HCT116 (cell line): ENCODE measurements at regions not wholly inside any gene's neighbourhood (a gene's known extent, or its start where the extent isn't known, plus 50 kb on each side); places are given as distances from the start of the nearest gene placed in this dataset.

Source experiments
- ATAC-seq: fragments of 200-7000 bp; cut with Tn5 transposase; 2 replicates; pipeline ENCODE4 v1.9.1; 2020; ENCODE audit warnings: mild to moderate bottlenecking, moderate library complexity
- BruUV-seq: library from RNA; stranded (reverse); fragments of 400-500 nt; replicated peaks from 2 replicates; lab custom pipeline; 2021; lab: Mats Ljungman, UMichigan
- CTCF ChIA-PET: fragments of 300-600 bp; sonication (Branson Sonifier 250); formaldehyde crosslinking; loops from one replicate; lab custom pipeline; 2021; ENCODE audit warnings: antibody characterized with exemption; lab: Charles Lee
- POLR2A ChIA-PET: fragments of 300-600, 350-600 bp; sonication (Branson Sonifier 250); formaldehyde crosslinking; loops from one replicate; lab custom pipeline; 2021; ENCODE audit warnings: antibody characterized with exemption; lab: Charles Lee
- RAD21 ChIA-PET, 2 experiments: fragments of 300-600 bp; sonication (Branson Sonifier 250); formaldehyde crosslinking; loops; one replicate each; lab custom pipeline; 2023; ENCODE audit warnings: low total read pairs in 2 of 2; ENCODE audit not compliant: uncharacterized antibody in 2 of 2, unreplicated experiment in 2 of 2, low non-redundant PET in 1 of 2; lab: Charles Lee
- DNase-seq: peaks from one replicate; pipeline ENCODE4 v3.0.0-alpha.2; 2010; ENCODE audit warnings: low read depth, low spot score
- H2AFZ ChIP-seq: fragments of 200-600 bp; shearing (Covaris generic), sonication (generic); 2 replicates; pipeline ENCODE4 v1.6.1; 2017; ENCODE audit warnings: low read depth, mixed run types, mixed read lengths, antibody characterized with exemption, low read length; ENCODE audit not compliant: poor library complexity, severe bottlenecking
- H3K27ac ChIP-seq: 2 replicates; pipeline ENCODE4 v1.5.1; 2012; ENCODE audit warnings: low read depth, low read length
- H3K27me3 ChIP-seq: fragments of 200-600 bp; sonication (generic); 2 replicates; pipeline ENCODE4 v1.6.1; 2016; ENCODE audit warnings: mixed run types, low read length, mixed read lengths; ENCODE audit not compliant: insufficient read depth
- H3K36me3 ChIP-seq, 2 experiments: fragments of 200-500 bp in 1 of 2; fragments of 200-600 bp in 1 of 2; sonication (Bioruptor generic) in 1 of 2; sonication (generic) in 1 of 2; 2 replicates each; pipeline versions ENCODE4 v1.5.1 to v1.6.1; 2014 to 2016; ENCODE audit warnings: low read length in 2 of 2, inconsistent platforms in 1 of 2, mixed read lengths in 1 of 2, mixed run types in 1 of 2; ENCODE audit not compliant: insufficient read depth in 2 of 2, control insufficient read depth in 1 of 2
- H3K4me1 ChIP-seq, 2 experiments: fragments of 200-600 bp in 1 of 2; sonication (generic) in 1 of 2; 2 replicates each; pipeline versions ENCODE4 v1.5.1 to v1.6.1; 2012 to 2017; ENCODE audit warnings: low read length in 2 of 2, inconsistent platforms in 1 of 2, mild to moderate bottlenecking in 1 of 2, mixed read lengths in 1 of 2, mixed run types in 1 of 2, moderate library complexity in 1 of 2; ENCODE audit not compliant: insufficient read depth in 2 of 2, control insufficient read depth in 1 of 2
- H3K4me2 ChIP-seq: fragments of 200-600 bp; sonication (generic); 2 replicates; pipeline ENCODE4 v1.6.1; 2017; ENCODE audit warnings: mixed run types, low read length, mixed read lengths
- H3K4me3 ChIP-seq, 2 experiments: fragments of 200-600 bp in 1 of 2; sonication (generic) in 1 of 2; replicated peaks in 1 of 2; 2 replicates each; pipeline ENCODE4 v1.5.1; 2011 to 2016; ENCODE audit warnings: low read length in 2 of 2, control low read depth in 1 of 2, low read depth in 1 of 2, mild to moderate bottlenecking in 1 of 2, mixed read lengths in 1 of 2, mixed run types in 1 of 2
- H3K79me2 ChIP-seq: fragments of 200-600 bp; sonication (generic); 2 replicates; pipeline ENCODE4 v1.6.1; 2017; ENCODE audit warnings: mild to moderate bottlenecking, mixed run types, low read length, moderate library complexity, mixed read lengths; ENCODE audit not compliant: insufficient read depth
- H3K9ac ChIP-seq: fragments of 200-600 bp; sonication (generic); 2 replicates; pipeline ENCODE4 v1.6.1; 2016; ENCODE audit warnings: low read length, mixed read lengths
- H3K9me2 ChIP-seq: fragments of 200-600 bp; sonication (generic), shearing (Covaris generic); 2 replicates; pipeline ENCODE4 v1.6.1; 2017; ENCODE audit warnings: mixed run types, mild to moderate bottlenecking, moderate library complexity; ENCODE audit not compliant: insufficient read depth
- H3K9me3 ChIP-seq, 2 experiments: fragments of 200-500 bp in 1 of 2; fragments of 200-600 bp in 1 of 2; sonication (Bioruptor generic) in 1 of 2; sonication (generic) in 1 of 2; 2 replicates each; pipeline ENCODE4 v1.6.1; 2014 to 2017; ENCODE audit warnings: low read length in 2 of 2, mixed read lengths in 2 of 2, inconsistent platforms in 1 of 2, low read depth in 1 of 2, mild to moderate bottlenecking in 1 of 2, mixed run types in 1 of 2, moderate library complexity in 1 of 2; ENCODE audit not compliant: control insufficient read depth in 1 of 2, insufficient read depth in 1 of 2
- H4K20me1 ChIP-seq: fragments of 200-600 bp; sonication (generic), shearing (Covaris generic); 2 replicates; pipeline ENCODE4 v1.6.1; 2017; ENCODE audit warnings: mixed run types, mild to moderate bottlenecking, moderate library complexity; ENCODE audit not compliant: insufficient read depth
- ATF3 ChIP-seq: IDR thresholded peaks from 2 replicates; pipeline ENCODE4 v1.6.1; 2012
- CTCF ChIP-seq, 3 experiments: fragments of 200-600 bp in 1 of 3; sonication (generic) in 1 of 3; IDR thresholded peaks in 2 of 3; conservative IDR thresholded peaks in 1 of 3; 2 replicates each; pipeline ENCODE4 v1.5.1; 2012 to 2017; ENCODE audit warnings: low read depth in 2 of 3, low read length in 2 of 3, antibody characterized with exemption in 1 of 3, borderline replicate concordance in 1 of 3, control low read depth in 1 of 3, mild to moderate bottlenecking in 1 of 3, mixed read lengths in 1 of 3, mixed run types in 1 of 3, moderate library complexity in 1 of 3; ENCODE audit not compliant: insufficient read depth in 1 of 3
- EGR1 ChIP-seq: IDR thresholded peaks from 2 replicates; pipeline ENCODE4 v1.6.1; 2012; ENCODE audit warnings: low read depth
- ELF1 ChIP-seq: IDR thresholded peaks from 2 replicates; pipeline ENCODE4 v1.6.1; 2012; ENCODE audit warnings: low read depth, borderline replicate concordance
- EZH2 ChIP-seq: fragments of 200-600 bp; sonication (generic); IDR thresholded peaks from 2 replicates; pipeline ENCODE4 v1.6.1; 2017; ENCODE audit warnings: antibody characterized with exemption, mixed run types
- EZH2phosphoT487 ChIP-seq: fragments of 200-600 bp; IDR thresholded peaks from 2 replicates; pipeline ENCODE4 v1.6.1; 2018; ENCODE audit warnings: antibody characterized with exemption, borderline replicate concordance
- FOSL1 ChIP-seq: IDR thresholded peaks from 2 replicates; pipeline ENCODE4 v1.6.1; 2012; ENCODE audit warnings: low read depth
- MAX ChIP-seq: IDR thresholded peaks from 2 replicates; pipeline ENCODE4 v1.6.1; 2012
- POLR2AphosphoS5 ChIP-seq: IDR thresholded peaks from 2 replicates; pipeline ENCODE4 v1.6.1; 2011; ENCODE audit warnings: mild to moderate bottlenecking, low read depth, low read length, moderate library complexity
- REST ChIP-seq: IDR thresholded peaks from 2 replicates; pipeline ENCODE4 v1.6.1; 2012; ENCODE audit warnings: low read depth
- SIN3A ChIP-seq: IDR thresholded peaks from 2 replicates; pipeline ENCODE4 v1.6.1; 2012; ENCODE audit warnings: low read depth
- SP1 ChIP-seq: IDR thresholded peaks from 2 replicates; pipeline ENCODE4 v1.6.1; 2012; ENCODE audit warnings: low read depth
- TCF7L2 ChIP-seq: IDR thresholded peaks from 2 replicates; pipeline ENCODE4 v1.7.0; 2011; ENCODE audit warnings: borderline replicate concordance, inconsistent platforms; ENCODE audit not compliant: insufficient read depth, insufficient read length; ENCODE audit errors: extremely low read depth
- YY1 ChIP-seq: IDR thresholded peaks from 2 replicates; pipeline ENCODE4 v1.6.1; 2011; ENCODE audit warnings: low read length, low read depth, moderate library complexity, mild to moderate bottlenecking; ENCODE audit not compliant: insufficient replicate concordance; ENCODE audit errors: extremely low read depth
- ZFX ChIP-seq: fragments of 450-650 bp; IDR thresholded peaks from 2 replicates; pipeline ENCODE4 v1.6.1; 2017
- intact Hi-C: fragments of 100-400 bp; cut with micrococcal nuclease; formaldehyde crosslinking; loops from 2 replicates; pipeline ENCODE4 v1.10.0; 2022

- Histone ChIP-seq H3K9me2 (no peaks in the 10 kb centered on the region), H3K4me1 (peaks cover 4 to 9% of the 10 kb centered on the region in 2 experiments; a peak in 3 of 4 replicates), H3K36me3 (no peaks in the 10 kb centered on the region), H3K4me3 (no peak overlapping the region), H3K27ac (no peak overlapping the region), H2AFZ (no peak overlapping the region), H3K9me3 (no peaks in the 10 kb centered on the region), H3K4me2 (no peak overlapping the region), H3K79me2 (no peaks in the 10 kb centered on the region), H4K20me1 (no peaks in the 10 kb centered on the region; the same call in 1 of the 2 replicates), H3K27me3 (no peaks in the 10 kb centered on the region), H3K9ac (no peak overlapping the region)
- POLR2A ChIA-PET: no interaction called here
- ATAC-seq (no peak), DNase-seq (no peak)
- RAD21 ChIA-PET: no interaction called here
- BruUV-seq: no TSS peak
- no peak for TF ChIP-seq MAX
- no peak for TF ChIP-seq EZH2phosphoT487
- TF ChIP-seq EGR1: no peak
- no peak for TF ChIP-seq FOSL1
- TF ChIP-seq POLR2AphosphoS5: no peak
- no peak for TF ChIP-seq ELF1
- TF ChIP-seq ZFX: no peak
- TF ChIP-seq TCF7L2: no peak
- TF ChIP-seq ATF3: no peak
- no peak for TF ChIP-seq SIN3A
- TF ChIP-seq YY1: no peak
- TF ChIP-seq REST: no peak
- TF ChIP-seq SP1: no peak
- TF ChIP-seq EZH2: no peak
- no peak for TF ChIP-seq CTCF (IDR thresholded peaks at IDR 0.05 in 2 of 3, conservative IDR thresholded peaks at IDR 0.05 in 1 of 3; ENCODE audit: borderline replicate concordance in 1 of 3, insufficient read depth in 1 of 3, low read depth in 2 of 3, low read length in 2 of 3)
- intact Hi-C loops: no loop called here
- CTCF ChIA-PET: no interaction called here
These were observed 439.0 kb downstream of the IRS1 start for GRCh38 chr2:226360658-226361057.
